ENCODE measurements at regions not wholly inside any gene's neighbourhood (a gene's known extent, or its start where the extent isn't known, plus 50 kb on each side); places are given as distances from the start of the nearest gene placed in this dataset.

DNA sequence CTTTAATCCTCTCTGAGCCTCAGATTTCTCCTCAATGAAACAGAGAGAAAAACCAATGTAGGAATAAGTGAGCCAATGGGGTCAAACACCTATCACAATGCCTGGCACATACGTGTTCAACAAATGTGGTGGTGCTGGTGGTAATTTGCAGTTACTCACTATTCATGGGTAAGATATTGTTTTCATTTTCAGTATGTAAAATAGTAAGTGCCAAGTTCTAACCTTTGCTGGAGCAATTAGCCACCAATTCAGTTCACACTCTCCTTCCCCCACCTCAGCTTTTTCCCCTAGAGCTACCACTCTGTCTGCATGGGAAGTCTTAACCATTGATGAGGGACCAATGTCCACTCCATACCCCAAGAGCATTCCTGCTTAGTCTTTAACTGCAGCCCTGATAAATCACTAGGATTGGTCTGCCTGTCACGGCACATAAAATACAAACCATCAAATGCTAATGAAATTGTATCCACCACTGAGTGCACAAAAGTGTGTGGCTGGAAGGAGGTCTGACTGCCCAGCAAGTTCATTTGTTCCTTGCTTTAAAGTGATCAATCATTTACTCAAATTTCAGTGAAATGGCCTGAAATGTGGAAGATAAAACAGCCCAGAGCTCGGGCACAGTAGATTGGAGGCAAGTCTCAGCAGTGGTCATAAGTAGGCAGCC is 187.4 kb upstream of the API5 start:
- no peak for TF ChIP-seq CTCF (IDR thresholded peaks at IDR 0.05; ENCODE audit: low read depth, low read length, poor library complexity, severe bottlenecking)
- no peak for TF ChIP-seq EZH2phosphoT487 (IDR thresholded peaks at IDR 0.05; ENCODE audit: borderline replicate concordance, low read length)

All from DOHH2 (cell line).